UCSD-AML1 (cell line): ENCODE measurements at regions not wholly inside any gene's neighbourhood (a gene's known extent, or its start where the extent isn't known, plus 50 kb on each side); places are given as distances from the start of the nearest gene placed in this dataset.
A peak's percentile ranks its signal among the peaks of the same experiment; 100 is the strongest.

Experiments
- DNase-seq: peaks from one replicate; lab custom pipeline; 2025; ENCODE audit not compliant: unreplicated experiment; lab: John Stamatoyannopoulos, UW

DNA sequence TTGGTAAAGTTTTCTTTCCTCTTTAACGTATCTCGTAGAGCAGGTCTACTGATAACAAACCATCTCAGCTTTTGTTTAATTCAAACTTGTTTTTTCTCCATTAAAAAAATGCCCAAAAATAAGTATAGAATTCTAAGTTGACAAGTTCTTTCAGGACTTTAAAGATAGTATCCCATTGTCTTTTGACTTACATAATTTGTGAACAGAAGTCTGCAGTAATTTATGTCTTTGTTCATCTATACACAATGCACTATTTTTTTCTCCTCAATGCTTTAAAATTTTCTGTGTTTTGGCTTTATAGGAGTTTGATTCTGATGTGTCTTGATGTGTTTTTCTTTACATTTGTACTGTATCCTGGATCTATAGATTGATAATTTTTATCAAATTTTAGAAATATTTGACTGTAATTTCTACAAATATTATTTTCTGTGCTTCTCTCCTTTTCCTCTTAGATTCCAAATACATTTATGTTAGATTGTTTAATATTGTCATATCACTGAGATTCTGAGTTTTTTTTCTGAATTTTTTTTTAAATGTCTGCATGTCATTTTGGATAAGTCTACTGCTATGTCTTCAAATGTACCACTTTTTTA lies 143.3 kb downstream of the FTCDNL1 start:
- no peak for DNase-seq

DNA sequence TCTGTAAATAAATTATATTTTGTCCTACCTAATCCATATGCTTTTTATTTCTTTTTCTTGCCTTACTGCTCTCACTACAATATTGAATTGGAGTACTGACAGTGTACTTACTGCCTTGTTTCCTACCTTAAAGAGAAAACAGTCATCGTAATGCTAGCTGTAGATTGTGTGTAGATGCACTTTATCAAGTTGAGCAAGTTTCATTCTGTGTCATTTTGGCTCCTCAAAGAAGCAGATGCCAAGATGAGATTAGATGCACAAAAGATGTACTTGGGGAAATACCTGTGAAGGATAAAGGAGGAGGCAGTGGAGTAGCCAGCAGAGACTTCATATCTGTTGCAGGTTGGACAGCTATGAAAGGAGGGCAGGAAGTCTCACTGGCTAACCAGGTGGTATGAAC lies 145.5 kb downstream of the FTCDNL1 start:
- DNase-seq = no peak

DNA sequence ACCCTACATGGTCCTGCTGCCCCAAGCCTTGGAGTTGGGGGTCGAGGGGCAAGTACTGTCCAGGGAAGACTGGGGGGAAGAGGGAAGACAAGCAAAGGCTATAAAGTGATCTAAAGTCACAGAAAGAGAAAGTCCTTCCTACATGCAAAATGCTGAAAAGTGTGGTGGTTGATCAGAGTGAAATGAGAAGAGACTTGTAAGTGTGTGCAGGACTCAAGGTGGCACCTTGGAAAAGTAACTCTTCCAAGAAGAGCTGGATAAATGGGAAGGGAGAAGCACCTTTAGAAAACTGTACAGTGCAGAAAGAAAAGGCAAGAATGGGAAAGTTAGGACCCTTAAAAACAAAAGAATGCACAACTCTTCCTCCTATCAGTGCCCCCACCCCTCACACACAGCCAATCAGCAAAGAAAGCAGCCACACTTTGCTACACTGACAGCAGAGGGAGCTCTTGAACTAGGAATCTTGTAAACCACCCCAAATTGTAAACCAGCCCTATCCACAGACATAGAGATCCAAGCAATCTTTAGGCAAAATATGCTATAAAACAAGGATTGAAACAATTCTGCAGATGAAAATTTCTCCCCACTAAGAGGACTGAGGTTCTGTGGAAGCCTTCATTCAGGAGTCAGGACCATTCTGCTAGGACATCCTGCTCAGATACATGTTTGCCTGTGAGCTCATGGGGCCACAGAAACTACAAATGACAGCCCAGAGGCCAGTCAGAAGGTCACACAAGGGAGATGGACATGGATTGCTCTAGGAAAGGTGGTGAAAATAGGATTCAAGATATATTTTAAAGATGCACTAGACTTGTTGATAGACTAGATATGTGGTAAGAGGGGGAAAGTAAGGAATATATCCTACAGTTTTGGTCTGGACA lies 146.4 kb downstream of the FTCDNL1 start:
- DNase-seq = peak; percentile 20

DNA sequence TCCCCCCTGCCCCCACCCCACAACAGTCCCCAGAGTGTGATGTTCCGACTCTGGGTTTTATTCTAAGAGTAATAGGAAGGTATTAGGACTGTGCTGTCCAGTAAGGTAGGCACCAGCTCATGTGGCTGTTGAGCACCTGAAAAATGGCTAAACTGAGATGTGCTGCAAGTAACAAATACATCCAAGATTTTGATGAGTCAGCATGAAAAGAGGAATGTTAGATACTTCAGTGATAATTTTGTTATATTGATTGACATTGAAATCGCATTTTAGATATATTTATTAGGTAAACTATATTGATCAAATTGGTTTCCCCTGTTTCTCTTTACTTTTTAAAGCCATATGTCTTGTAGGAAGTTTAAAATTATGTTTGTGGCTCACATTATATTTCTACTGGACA lies 147.8 kb downstream of the FTCDNL1 start:
- no peak for DNase-seq

DNA sequence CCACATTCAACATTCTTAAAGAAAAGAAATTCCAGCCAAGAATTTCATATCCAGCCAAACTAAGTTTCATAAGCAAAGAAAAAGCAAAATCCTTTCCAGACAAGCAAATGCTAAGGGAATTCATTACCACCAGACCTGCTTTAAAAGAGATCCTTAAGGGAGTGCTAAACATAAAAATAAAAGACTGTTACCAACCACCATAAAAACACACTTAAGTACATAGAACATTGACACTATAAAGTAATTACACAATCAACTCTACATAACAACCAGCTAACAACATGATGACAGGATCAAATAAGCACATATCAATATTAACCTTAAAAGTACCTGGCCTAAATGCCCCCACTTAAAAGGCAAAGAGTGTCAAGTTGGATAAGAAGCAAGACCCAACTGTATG lies 153.5 kb downstream of the FTCDNL1 start:
- no peak for DNase-seq

DNA sequence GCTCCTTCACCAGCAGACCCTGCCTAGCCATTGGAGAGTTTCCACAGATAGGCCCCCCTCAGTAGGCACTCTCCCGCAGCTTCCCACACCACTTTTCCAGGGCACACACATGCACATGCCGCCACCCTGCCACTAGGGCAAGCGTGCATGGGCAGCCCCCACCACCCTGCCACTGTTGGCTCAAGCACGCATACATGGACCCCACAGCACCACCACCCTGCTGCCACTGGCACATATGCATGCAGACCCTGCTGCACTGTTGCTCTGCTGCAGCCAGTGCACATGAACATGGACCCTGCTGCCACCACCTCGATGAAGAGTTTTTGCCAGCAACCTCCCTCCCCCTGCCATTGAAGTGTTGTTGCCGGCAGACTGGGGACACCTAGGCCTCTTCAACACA lies 154.9 kb downstream of the FTCDNL1 start:
- no peak for DNase-seq

DNA sequence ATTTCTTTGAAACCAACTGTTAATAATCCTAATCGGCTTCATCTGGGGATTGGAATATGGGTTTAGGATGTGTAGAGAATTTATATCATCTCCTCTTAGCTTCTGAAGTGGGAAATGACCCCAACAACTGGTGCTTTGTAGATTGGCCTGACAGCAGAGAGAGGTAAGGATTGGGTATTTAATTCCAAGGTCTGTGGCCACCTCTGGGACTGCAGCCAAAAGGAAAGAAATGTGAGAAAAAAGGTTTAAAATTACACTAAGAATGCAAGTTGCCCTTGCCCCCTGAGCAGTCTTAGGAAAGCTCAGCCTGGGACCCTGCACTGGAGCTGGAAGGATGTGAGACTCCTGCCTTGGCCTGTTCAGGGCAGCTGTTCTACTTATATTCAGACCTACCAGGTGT lies 157.1 kb downstream of the FTCDNL1 start:
- no peak for DNase-seq

DNA sequence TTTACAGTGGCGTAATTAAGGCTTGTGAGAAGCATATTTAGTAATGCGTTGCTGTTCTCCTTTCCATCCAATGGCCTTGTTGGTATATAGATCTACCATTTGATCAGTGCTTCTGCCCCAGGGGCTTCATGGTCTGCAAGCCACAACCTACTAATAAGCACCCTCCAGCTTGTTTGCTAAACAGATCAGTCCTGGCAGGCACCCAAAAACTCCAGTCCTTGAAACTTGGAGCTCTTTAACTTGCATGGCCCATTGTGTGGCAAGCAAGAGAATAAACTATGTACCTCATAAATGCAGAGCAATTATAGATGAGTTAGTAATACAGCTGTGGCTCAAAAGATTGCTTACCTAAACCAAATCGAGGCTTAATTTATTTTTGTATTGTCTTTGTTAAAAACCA lies 158.5 kb downstream of the FTCDNL1 start:
- DNase-seq = no peak

DNA sequence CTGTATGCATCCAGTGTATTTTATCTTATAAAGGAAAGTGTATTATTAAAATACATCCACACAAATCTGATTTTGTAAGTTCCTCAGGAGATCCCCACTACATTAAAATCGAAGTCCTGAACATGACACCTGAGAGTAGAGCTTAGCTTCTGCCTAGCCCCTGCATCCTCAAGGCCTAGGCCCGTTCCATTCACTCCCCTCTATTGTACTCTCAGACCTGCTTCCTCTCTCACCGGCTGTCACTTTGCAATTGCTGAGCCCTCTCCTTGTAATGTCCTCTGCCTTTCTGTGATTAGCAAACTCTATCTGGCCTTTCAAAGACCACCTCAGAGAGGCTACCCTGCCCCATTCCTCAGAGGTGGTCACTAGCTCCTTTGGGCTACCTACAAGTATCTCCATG lies 160.8 kb downstream of the FTCDNL1 start:
- DNase-seq = no peak

DNA sequence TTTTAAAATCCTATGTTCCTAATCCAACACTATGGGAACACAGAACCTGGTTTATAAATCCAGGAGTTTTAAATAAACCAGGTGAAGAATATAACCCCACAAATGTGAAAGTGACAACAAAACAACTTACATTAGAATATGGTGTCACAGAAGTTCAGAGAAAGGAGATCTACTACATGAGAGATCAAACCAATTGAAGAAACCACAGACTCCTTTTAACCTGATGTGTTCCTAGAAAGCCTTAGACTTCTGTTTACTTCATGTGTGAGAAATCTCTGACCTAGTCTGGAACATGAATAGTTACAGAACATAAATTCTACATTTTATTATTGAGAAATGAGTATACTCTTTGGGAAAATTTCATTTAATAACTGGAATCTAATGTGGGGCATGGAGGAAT lies 165.3 kb downstream of the FTCDNL1 start:
- DNase-seq = no peak

DNA sequence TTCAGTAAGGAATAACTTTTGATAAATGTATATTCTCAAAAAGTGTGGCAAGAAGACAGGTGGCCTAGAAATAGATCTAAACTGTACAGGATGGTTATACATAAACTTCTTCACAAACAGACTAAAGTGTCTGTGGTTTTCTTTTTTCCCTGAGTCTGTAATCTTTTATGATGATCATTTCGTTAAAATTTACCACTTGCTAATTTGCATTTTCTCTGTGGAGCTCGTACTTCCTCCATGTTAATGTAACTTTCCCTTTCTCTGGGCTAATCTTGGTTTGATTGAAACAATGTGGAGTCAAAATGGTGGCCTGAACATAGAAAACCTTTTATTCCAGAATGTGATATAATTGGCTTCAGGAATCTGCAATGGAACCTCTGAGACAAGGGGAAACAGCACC lies 166.2 kb downstream of the FTCDNL1 start:
- DNase-seq = no peak

DNA sequence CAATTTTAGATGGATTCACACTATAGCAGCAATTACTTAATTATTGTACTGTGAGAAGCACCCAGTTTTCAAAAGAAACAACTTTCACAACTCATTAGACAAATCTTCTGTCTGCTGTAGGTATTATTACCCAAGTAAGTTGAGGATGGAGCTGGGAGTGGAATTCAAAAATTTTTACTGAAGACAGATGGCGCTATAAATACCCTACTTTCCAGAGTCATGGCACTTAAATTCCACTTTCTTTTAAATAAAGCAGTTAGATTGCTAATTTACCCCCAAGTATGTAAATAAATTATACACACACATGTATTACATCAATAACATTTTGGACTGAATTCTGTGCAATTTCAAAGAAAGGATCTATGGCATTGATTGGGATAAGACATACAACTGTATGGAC lies 166.8 kb downstream of the FTCDNL1 start:
- DNase-seq = no peak

DNA sequence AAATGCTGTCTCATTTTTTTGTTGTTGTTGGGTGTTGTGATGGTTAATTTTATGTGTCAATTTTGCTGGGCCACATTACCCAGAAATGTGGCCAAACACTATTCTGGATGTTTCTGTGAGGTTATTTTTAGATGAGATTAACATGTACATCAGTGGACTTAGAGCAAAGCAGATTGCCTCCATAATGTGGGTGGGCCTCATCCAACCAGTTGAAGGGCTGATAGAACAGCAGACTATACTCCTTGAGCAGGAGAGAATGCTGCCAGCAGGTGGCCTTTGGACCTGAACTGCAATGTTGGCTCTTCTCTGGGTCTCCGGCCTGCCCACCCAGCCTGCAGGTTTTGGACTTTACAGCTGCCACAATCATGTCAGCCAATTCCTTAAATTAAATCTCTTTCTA lies 169.0 kb downstream of the FTCDNL1 start:
- no peak for DNase-seq

DNA sequence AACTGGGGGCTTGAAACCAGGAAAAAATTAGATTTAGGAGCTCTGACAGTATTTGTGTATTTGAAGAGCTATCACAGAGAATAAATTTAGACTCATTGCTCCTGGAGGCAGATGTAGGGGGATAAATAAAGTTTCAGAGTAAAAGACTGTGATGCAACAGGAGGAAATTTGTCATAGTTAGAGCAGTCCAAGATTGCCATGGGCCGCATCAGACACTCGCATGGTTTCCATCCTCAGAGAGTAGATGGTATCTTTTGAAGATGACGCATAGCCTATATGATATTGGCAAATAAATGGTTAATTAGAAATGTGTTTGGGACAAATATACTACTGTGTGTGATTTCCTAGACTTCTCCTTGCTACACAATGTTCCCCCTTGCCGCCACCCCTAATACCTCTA lies 170.5 kb downstream of the FTCDNL1 start:
- DNase-seq = no peak

DNA sequence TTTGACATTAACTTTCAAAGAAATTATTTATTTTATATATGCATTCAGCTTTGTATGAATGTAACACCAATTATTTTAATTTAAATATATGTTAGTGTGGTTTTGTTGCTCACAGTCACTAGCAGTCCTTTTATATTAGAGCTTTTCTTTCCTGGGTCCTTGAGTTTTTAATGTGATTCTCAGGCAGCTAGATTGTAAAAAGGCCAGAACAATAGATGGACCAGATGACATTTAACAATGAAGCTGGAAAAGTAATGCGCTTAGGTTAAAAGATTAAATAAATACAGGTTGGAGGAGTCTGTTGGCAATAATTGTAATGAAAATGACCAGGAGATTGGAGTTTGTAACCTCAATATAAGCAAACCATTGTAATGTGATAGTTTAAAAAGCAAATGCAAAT lies 171.1 kb downstream of the FTCDNL1 start:
- DNase-seq = no peak

DNA sequence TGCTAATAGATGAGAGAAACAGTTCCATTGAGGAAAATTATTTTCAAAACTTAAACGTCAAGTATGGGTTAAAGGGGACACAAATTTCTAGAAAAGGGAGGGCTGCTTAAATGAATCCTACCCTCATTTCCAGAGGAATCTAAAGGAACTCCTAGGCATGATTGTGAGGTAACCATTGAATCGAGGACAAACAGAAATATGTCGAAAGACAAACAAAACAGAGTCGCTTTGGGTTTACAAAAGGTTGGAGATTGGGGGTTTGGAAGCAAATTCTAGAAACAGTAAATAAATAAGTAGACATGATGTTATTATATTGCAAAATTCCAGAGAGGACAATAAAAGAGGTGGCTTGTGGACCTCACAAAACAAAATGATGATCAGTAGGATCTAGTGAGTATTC lies 173.1 kb downstream of the FTCDNL1 start:
- no peak for DNase-seq

DNA sequence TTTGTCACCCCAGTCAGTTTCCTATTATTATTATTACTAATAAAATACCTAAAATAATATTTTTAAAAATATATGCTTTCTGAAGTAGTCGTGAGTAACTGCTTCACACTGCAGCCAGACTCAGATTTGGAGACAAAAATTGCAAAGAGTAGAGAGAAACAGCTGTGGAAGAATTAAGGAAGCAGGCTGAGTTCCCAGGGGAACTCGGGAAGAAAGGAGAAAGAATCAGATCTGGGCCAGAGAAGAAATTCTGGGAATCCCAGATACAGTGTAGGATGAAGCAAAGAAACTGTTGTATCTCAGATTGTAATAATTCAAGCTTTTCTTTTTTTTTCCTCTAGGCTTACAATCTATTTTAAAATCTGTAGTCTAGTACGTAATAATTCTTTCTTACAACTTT lies 182.3 kb downstream of the FTCDNL1 start:
- DNase-seq = no peak

DNA sequence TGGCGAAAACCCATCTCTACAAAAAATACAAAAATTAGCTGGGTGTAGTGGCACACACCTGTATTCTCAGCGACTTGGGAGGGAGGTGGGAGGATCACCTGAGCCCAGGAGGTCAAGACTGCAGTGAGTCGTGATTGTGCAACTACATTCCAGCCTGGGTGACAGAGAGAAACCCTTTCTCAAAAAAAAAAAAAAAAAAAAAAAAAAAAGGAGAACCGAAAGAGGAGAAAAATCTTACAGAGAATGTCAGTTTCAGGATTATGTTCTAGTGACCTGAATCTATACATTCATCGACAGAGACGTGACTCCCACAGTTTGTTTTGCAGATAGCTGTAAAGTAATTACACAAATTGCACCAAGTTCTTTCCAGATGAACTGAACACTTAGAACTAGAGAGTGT lies 187.8 kb downstream of the FTCDNL1 start:
- DNase-seq = no peak

DNA sequence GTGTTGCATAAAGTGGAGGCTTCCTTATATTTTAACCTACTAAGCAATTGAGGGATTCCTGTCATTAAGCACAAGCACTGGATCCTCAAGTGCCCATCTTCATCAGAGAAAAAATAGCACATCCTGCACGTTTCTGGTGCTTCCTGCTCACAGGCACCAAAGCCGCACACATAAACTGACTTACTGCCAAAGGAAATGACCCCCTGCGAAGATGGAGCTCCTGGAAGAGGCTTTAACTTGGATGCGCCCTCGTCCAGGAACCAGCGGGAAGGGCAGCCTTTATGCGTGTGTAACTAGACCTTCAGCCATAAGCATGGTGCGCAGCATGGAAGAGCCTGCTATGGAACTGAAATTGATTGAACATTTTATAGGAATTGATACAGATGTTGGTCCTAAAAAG lies 188.7 kb downstream of the FTCDNL1 start:
- DNase-seq = no peak

DNA sequence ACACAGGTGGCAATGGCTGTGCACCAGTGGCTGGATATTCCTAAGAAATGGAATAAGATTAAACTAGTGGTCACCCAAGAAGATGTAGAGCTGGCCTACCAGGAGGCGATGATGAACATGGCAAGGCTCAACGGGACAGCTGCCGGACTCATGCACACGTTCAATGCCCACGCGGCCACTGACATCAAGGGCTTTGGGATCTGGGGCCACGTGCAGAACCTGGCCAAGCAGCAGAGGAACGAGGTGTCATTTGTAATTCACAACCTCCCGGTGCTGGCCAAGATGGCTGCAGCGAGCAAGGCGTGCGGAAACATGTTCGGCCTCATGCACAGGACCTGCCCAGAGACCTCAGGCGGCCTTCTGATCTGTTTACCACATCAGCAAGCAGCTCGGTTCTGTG lies 190.8 kb downstream of the FTCDNL1 start:
- DNase-seq = no peak

DNA sequence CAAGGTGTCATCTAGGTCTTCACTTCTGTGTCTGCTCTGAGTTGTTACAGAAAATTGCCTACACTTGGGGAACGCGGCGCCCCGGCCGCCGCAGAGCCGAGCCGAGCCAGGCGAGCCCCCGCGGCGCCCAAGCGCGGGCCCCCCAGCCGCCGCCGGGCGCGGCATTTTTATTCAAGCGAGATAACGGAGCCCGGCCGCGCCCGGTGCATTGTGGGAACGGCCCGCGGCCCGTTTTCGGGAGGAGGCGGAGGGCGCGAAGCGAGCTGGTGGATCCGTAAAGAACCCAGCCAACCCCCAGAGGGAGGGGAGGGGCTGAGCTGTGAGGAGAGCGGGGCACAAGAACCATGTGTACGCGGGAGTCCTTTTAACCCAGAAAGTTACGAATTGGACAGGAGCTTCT lies 191.8 kb downstream of the FTCDNL1 start:
- DNase-seq = no peak

DNA sequence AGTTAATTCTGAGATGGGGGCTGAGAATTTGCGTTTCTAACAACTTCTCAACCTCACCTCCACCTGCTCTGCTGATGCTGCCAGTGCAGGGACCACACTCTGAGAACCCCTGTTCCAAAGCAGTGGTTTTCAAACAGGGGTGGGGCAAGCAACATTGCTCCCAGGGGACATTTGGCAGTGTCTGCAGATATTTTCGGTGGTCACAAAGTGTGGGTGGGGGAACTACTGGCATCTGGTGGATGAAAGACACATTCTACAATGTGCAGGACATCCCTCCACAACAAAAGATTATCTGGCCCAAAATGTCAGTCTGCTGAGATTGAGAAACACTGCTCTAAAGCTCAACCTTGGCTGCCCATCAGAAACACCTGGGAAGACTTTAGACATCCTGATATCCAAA lies 188.7 kb upstream of the SATB2 start:
- no peak for DNase-seq

DNA sequence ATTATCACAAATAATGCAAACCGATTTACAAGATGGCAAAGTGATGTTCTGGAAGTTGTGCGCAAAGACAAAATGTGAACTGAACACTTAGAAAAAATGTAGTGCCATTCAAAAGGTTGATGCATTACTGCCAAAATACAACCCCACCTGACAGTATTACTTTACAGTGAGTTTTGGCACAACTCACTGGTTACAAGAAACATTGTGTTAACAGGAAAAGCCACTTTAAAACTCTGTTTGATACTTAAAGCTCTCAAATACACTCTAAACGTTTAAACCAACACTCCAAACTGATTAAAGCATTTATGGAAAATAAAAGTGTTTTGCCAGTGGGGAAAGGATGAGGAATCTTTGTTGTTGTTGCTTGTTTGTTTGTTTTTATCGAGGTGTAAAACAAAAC lies 173.4 kb upstream of the SATB2 start:
- no peak for DNase-seq
